Left kidney (tissue), 1 donor: ENCODE measurements at regions not wholly inside any gene's neighbourhood (a gene's known extent, or its start where the extent isn't known, plus 50 kb on each side); places are given as distances from the start of the nearest gene placed in this dataset.
"Not testable (repeated sequence)": the region's sequence is repeated elsewhere in the genome, so short reads cannot be mapped to it uniquely, and the experiment has no call there.

Source experiments
- DNase-seq: peaks from one replicate; pipeline ENCODE4 v3.0.0-alpha.2; 2013

DNA sequence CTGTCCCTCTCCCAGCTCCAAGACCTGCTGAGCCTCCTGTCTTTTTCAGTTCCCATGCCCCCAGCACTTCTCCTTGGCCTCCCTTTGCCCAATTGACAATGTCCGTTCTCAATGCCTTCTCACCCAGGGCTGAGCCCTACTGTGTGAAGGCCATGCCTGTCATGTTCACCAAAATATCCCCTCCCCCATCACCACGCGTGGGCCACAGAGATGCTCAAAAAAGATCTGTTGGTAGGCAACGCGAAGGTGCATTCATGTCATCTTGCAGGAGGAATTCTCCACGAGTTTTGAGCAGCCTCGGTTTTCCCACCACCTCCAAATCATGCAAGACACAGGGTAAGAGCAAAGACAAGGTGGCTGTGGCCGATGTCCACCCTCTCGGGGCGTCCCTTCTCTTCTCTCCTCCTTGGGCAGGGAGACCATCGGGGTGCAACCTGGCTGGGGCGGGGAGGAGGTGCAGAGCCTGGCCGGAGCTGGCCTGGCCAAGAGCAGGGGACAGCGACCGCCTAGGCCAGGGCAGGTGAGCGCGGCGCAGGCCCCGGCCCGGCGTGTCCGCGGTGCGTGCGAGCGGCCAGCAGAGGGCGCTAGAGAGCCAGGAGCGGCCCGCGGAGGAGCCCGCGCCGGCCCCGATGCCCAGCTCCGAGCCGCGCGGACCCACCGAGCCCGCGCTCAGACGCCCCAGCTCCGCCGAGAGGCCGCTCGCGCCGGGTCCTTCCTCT, 56.3 kb upstream of the KRTAP5-11 start:
- peak; percentile 25 for DNase-seq

DNA sequence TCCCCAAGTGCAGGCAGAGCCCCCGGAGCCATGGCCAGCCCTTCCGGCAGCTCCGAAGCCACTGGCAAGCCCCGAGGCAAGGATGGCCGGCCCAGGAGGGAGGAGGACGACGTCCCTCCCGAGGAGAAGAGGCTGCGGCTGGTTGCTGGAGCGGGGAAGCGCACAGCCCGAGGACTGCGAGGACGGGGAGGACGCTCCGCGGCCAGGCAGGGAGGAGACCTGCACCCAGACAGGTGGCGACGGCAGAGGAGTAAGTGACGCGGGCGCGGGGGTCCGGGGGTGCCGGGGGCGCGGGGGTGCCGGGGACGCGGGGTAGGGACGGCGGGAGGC, 56.8 kb upstream of the KRTAP5-11 start:
- peak; percentile 13 for DNase-seq

DNA sequence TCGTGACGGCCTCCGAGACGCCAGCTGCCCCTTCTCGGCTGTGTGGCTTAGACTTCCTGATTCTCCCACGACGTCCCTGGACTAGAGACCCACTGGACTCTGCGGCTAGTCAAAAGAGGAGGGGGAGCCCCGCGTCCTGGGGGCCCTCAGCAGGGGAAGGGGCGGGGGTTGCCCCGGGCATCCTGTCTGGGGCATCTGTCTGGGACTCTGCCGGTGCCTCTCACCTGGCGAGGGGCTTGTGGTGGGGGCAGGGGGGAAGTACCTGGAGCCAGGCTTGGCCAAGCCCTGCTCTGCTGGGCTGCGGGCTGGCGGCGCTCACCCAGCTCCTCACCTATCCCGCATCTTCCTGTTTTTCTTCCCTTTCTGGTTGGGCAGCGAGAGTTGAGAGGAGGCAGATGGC, 57.2 kb upstream of the KRTAP5-11 start:
- DNase-seq: not testable (repeated sequence)

DNA sequence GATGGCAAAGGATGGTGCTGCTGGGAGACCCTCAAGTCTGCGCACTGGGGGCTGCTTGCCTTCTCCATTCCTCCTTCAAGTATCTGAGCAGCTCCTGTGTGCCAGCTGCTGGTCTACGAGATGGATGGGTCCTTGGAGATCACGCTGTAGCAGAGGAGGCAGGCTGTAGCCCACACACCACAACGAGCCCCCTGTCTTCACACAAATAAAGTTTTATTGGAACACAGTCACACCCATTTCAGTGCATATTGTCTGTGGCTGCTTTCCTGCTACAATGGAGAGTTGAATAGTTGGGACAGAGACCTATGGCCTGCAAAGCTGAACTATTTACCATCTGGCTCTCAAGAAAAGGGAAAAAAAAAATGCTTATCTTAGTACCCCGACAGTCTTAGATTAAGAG, 64.4 kb upstream of the KRTAP5-11 start:
- not testable (repeated sequence) for DNase-seq

DNA sequence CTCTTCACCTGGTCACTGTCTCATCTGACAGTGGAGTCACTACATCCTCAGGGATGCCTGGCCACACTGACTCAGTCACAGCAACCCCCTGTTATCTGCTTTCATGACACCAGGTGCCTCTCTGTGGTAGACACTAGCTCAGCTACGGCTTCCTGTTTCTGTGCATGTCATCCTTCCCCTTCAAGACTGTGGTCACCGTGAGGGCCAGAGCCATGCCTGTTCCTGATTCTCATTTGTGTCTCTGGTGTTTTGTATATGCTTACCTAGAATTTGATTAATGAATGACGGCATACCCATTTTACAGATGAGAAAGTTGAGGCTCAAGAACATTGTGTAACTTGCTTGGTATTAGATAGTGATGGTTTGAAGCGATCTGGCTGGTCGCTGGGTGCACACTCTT, 70.3 kb upstream of the KRTAP5-11 start:
- DNase-seq: not testable (repeated sequence)

DNA sequence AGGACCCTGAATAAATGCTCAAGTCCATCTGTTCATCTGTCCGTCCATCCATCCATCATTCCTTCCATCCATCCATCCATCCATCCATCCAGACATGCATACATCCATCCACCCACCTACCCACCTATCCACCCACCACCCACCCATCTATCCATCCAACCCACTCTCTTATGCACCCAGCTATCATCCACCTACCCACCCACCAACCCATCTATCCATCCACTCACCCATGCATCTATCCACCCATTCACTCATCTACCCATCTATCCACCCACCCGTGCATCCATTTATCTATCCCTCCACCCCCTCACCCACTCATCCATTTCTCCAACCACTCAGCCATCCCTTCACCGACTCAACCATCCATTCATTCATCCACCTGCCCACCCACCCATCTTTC, 71.7 kb upstream of the KRTAP5-11 start:
- not testable (repeated sequence) for DNase-seq

DNA sequence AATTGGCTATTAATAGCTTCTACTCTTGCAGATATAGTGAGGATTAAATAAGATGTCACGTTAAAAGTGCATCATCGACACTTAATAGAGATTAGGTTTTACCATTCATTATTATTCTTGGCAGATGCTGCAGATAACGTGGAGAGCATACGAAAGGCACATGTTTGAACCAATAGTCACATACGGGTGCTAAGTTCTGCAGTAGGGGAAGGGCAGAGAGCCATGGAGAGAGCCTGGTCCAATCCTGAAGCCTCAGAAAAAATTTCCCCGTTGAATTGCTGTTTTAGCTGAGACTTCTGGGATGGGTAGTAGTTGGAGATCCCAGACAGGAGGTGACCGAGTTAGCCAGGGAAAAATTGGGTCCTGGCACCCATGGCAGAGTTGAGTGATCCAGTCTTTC, 72.4 kb upstream of the KRTAP5-11 start:
- DNase-seq: not testable (repeated sequence)

DNA sequence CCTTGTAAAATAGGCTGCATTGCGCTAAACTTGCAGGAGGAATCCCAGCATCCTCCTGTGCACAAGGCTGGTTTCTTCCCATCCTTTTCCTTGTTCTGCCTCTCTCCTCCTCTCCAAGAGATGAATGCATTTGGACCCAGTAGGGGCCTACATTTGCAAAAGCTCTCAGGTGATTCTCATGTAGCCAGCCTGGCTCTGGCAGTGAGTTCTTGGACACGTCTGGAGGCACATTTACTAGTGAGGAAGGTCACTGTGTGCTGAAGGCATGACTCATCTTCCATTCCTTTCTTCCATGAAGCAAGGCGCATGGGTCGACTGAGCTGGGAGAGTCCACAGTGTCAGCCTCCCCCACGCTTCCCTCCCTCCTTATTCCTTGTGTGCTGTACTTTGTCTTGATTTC, 73.8 kb upstream of the KRTAP5-11 start:
- DNase-seq: not testable (repeated sequence)

DNA sequence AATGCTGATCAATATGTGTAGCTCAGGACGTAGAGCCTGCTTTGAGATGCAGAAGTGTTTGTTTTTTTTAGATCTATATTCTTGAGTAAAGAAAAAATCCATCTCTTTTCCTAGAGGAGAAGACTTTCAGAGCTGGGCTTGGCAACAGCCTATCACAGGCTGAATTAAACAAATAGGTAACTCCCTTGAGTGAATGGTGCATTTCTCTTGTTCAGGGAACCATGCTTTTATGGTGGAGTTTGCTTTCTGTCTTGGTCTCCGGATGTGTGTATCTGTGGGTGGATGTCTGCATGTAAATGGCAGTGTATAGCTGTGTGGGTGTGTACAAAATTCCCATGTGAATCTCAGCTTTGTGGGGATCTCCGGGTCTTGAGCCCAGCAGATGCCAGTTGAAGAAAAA, 82.3 kb upstream of the KRTAP5-11 start:
- peak; percentile 7 for DNase-seq

DNA sequence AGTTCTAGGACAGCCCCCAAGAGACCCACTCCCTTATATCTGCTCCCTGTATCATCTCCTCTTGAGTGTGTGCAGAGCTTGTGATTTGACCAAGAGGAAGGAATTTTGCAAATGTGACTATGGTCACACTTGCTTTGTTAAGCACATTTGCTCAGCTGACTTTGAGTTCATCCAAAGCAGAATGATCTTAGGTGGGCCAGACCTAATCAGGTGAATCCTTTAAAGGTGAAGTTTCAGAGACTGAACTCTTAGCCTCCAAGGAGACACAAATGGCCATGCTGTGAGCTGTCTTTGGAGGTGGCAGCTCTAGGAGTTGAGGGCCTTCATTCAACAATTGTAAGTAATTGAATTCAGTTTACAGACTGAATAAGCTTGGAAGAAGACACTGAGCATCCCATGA, 115.4 kb upstream of the KRTAP5-11 start:
- DNase-seq: not testable (repeated sequence)

DNA sequence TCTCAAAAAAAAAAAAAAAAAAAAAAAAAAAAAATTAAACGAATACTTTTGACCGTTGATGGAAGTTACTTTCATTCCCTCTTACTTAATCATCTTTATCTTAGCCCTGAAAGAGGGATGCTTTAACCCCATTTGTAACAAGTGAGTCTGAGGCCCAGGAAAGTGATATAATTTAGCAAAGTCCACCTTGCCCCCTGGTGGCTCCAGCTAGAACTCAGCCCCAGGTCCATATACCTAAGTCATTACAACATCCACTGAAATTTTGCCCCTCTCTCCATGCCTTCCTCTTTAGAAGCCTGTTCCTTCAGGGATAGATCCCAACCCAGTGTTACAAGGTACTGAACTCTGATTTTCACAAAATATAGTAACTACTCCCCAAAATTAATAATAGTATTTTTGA, 116.3 kb upstream of the KRTAP5-11 start:
- not testable (repeated sequence) for DNase-seq

DNA sequence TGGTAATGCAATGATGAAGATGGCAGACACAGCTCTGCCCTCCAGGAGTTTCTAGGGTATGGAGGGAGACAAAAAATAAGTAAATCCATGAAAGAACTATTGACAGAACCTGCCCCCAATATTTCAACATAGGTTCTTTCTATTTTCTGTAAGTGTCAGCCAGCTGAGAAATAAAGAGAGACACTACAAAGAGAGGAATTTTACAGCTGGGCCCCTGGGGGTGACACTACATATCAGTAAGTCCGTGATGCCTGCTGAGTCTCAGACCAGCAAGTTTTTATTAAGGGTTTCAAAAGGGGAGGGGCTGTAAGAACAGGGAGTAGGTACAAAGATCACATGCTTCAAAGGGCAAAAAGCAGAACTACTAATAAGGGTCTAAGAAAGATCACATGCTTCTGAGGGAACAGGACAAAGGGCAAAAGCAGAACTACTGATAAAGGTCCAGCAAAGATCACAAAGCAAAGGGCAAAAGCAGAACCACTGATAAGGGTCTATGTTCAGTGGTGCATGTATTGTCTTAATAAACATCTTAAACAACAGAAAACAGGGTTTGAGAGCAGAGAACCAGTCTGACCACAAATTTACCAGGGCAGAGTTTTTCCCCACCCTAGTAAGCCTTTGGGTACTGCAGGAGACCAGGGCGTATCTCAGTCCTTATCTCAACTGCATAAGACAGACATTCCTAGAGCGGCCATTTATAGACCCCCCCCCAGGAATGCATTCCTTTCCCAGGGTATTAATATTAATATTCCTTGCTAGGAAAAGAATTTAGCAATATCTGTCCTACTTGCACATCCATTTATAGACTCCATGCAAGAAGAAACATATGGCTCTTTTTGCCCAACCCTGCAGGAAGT, 119.0 kb upstream of the KRTAP5-11 start:
- DNase-seq: not testable (repeated sequence)

DNA sequence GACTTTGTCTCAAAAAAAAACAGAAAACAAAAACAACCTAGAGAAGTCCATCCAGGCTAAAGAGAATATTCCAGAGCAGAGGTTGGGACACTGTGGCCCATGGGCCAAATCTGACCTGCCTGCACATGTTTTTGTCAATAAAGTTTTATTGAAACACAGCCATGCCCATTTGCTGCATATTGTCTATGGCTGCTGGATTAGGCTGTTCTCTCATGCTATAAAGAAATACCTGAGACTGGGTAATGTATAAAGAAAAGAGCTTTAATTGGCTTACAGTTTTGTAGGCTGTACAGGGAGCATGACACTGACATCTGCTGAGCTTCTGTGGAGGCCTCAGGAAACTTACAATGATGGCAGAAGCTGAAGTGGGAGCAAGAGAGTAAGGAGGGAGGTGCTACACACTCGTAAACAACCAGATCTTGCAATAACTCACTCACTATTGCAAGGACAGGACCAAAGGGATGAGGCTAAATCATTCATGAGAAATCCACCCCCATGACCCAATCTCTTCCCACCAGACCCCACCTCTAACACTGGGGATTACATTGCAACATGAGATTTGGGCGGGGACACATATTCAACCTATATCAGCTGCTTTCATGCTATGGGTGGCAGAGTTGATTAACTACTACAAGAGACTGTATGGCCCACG, 122.5 kb upstream of the KRTAP5-11 start:
- not testable (repeated sequence) for DNase-seq

DNA sequence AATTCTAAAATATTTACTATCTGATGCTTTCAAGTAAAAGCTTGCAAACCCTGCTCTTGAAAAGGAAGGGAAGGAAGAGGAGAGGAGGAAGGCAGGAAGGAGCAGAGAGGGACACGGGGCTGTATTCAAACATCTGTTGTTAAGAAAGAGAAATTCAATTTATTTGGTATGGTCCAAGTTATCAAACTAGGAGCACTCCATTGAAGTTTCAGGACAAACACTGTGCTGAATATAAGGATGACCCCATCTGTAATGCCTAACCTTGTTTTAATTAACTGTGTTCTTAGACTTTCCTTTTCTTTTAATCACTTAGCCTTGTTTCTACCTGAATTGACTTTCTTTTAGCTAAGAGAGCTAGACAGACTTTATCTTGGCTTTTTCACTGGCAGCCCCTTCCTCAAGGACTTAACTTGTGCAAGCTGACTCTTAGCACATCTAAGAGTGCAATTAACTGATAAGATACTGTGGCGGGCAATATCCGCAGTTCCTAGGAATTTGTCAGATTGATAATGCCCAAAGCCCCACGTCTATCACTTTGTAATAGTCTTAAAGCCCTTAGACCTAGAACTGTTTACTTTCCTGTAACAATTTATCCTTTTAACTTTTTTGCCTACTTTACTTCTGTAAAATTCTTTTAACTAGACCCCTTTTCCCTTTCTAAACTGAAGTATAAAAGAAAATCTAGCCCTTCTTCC, 123.2 kb upstream of the KRTAP5-11 start:
- not testable (repeated sequence) for DNase-seq

DNA sequence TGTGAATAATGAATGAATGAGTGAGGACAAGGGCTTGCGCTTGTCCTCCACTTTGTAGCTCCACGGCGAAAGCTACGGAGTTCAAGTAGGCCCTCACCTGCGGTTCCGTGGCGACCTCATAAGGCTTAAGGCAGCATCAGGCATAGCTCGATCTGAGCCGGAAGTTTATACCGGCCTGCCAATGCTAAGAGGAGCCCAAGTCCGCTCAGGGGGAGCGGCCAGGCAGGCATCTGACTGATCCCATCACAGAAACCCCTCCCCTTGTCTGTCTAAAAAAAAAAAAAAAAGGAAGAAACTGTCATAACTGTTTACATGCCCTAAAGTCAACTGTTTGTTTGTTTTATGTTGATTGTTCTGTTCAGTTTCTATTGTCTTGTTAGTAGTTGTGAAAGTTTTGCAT, 124.4 kb upstream of the KRTAP5-11 start:
- DNase-seq: not testable (repeated sequence)

DNA sequence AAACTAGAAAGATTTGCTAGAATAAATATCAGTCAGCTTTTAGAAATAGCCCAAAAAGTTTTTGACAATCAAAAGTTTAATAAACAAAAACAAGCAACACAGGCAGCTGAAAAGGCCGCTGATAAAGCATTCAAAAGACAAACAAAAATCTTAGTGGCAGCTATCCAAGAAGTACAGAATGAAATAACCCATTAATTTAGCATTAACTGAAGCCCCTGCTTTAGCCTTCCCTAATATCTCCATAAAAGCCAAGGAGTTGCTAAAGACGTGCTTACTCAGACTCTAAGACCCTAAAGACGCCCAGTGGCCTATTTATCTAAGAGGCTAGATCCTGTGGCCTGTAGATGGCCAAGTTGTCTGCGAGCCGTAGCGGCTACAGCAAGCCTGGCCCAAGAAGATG, 123.5 kb upstream of the DEFB108B start:
- DNase-seq: not testable (repeated sequence)

DNA sequence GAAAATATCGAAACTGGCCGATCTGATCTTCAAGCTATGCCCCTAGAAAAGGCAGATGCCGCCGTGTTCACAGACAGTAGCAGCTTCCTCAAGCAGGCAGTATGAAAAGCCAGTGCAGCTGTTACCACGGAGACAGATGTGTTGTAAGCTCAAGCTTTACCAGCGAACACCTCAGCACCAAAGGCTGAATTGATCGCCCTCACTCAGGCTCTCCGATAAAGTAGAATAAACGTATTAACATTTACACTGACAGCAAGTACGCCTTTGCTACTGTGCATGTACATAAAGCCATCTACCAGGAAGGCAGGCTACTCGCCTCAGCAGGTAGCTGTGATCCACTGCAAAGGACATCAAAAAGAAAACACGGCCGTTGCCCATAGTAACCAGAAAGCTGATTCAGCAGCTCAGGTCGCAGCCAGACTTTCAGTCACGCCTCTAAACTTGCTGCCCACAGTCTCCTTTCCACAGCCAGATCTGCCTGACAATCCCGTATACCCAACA, 122.8 kb upstream of the DEFB108B start:
- peak; percentile 48 for DNase-seq

DNA sequence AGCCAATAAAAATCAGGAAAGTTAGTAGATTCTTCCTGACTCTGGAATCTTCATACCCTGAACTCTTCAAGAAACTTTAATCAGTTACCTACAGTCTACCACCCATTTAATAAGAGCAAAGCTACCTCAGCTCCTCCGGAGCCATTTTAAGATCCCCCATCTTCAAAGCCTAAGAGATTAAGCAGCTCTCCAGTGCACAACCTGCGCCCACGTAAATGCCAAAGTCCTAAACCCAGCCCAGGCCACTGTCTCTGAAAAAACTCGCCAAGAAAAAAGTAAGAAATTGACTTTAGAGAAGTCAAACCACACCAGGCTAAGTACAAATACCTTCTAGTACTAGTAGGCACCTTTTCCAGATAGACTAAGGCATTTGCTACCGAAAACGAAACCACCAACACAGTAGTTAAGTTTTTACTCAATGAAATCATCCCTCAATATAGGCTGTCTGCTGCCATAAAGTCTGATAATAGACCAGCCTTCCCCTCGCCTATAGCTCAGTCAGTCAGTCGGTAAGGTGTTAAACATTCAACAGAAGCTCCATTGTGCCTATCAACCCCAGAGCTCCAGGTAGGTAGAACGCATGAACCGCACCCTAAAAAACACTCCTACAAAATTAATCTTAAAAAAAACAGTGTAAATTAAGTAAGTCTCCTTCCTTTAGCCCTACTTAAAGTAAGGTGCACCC, 122.2 kb upstream of the DEFB108B start:
- not testable (repeated sequence) for DNase-seq

DNA sequence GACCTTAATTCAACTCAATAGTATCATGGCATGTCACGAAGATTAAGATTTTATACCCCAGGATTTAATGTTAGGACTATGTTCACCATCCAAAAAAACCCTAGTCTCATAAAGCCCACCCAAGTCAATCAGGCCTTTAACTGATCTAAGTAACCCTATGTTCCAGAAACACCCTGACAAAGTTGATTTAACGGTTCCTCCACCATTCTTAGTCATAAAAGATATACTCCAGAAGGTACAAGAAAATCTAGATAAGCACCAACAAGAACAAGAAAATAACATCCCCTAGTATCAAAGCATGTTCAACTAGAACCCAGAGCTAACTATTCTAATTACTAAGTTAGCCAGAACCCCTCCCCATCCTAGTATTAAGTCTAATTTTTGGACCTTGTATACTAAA, 120.7 kb upstream of the DEFB108B start:
- DNase-seq: not testable (repeated sequence)

DNA sequence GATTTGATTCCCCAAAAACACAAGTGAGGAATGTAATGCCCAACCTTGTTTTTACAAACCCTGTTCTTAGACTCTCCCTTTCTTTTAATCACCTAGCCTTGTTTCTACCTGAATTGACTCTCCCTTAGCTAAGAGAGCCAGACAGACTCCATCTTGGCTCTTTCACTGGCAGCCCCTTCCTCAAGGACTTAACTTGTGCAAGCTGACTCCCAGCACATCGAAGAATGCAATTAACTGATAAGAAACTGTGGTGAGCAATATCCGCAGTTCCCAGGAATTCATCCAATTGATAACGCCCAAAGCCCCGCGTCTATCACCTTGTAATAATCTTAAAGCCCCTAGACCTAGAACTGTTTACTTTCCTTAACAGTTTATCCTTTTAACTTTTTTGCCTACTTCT, 120.2 kb upstream of the DEFB108B start:
- DNase-seq: not testable (repeated sequence)

DNA sequence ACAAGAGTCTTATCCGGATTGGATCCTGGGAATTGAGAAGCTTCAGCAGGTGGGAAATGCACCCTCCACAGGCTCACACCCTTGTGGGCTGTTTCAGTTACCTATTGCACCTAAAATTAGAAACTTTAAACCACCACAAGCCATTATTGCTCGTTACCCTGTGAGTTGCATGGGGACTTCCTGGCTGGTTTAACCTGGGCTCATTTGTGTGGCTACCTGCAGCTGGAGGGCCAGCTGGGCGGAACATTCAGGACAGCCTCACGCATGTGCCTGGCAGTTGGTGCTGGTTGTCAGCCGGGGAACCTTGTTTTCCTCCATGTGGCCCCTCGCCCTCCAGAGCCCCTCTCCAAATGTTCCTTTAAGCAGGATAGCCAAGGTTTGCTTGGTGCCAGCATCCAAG, 118.5 kb upstream of the DEFB108B start:
- not testable (repeated sequence) for DNase-seq
